Stimulated activated CD4-positive, alpha-beta T cell treated with anti-CD3 and anti-CD28 coated beads, Interleukin-15, amount 100 ng/mL, for 1 hour (primary cell): ENCODE measurements at regions not wholly inside any gene's neighbourhood (a gene's known extent, or its start where the extent isn't known, plus 50 kb on each side); places are given as distances from the start of the nearest gene placed in this dataset.
"Not testable (repeated sequence)": the region's sequence is repeated elsewhere in the genome, so short reads cannot be mapped to it uniquely, and the experiment has no call there.

Experiments
- DNase-seq, 2 donors: peaks; one replicate each; pipeline ENCODE4 v3.0.0-alpha.2; 2020; ENCODE audit warnings: low read depth in 1 of 2, low spot score in 1 of 2

DNA sequence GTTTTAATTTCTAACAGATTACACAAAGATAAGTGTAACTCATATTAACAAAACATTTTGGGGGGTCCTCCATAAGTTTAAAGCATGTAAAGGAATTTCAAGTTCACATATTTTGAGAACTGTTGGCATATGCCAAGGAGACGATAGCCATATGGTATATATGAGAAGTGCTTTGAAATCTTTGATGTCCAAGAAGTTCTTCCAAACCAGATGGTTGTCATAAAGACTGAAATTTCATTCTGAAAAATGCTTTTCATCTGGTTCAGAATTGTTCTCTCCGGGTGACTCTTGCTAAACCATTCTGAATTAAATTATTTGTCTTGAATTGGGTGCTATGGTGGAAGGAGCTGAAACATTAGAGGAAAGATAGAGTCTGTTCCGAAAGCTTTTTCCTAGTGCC is 513.0 kb upstream of the AKR1E2 start:
- DNase-seq, result no peak

DNA sequence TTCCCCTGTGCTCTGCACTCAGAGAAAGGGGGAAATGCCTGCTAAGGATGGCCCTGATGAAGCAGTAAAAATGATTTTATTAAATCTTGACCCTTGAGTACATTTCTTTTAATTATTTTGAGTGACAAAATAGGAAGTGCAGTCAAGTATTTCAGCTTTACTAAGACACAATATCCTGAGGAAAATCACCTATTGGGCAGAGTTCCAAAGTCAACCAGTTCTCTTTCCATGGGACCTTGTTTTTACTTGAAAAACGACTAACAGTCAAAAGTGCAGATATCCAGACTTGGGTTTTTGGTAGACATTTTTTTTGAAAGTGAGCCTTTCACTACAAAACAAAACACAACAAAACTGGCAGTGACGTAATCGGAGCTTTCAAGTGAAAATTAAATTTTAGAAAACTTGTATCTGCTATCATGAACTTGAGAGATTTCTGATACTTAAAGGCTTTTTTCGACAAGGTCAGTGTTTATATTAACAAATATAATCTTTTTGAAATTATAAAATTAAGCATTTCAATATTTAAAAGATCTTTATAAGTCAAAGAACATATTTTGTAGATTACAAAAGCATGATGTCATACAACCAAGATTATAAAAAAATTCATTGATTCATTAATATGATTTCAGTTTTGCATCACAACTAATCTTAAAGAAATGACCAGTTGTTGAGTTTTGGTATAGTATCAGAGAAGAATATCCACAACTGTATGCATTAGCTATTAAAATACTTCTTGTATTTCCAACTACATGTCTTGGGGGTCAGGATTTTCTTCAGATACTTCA is 513.8 kb upstream of the AKR1E2 start:
- DNase-seq, result no peak

DNA sequence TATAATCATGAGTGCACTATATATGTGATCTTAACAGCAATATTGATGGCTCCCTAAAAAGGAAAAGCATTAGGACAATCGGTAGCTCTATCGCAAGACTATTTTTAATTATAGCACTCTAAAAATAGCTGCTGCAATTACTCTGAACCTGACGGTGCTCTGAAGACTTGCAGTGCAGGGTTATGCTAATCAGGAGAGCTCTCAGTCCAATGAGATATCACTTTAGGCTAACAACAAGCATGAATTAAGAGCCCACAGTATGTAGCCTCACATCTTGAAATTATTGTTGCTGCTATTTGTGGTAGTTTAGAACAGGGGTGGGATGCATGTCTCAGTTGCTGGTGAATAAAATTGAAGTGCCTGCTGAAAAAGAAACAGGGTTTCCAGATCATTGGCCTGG is 515.8 kb upstream of the AKR1E2 start:
- no peak for DNase-seq

DNA sequence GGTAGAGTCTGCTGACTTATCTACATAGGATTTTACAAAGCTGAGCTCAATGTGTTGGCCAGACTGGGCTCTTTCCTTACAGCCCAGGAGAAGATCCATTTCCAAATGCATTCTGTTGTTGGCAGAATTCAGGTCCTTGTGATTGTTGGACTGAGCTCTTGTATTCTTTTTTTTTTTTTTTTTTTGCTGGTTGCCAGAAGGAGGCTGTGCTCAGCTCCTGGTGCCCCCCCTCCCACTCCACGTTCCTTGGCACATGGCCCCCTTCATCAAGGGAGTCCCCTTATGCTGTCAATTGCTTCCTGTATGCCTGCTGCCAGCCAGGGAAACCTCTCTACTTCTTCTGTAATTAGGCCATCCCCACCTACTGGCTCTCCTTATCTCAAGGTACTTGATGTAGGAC is 518.1 kb upstream of the AKR1E2 start:
- DNase-seq, result no peak

DNA sequence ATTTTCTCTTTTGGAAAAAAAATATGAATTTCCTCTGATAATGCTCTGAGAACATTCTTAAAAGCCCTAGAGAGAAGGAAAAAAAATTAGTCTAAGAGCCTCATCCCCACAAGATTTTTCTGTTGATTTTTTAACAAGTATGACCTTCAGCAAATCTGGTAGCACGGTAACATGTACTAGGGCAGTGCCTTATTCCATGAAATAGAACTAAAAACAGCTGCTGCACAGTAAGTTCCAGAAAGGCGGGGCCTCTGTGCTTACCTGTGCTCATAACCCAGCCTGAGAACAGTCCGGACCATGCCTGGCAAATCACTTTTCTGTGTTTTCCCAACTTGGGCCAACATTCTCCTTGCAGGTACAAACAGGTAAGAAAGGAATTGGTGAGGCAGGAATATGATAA is 519.1 kb upstream of the AKR1E2 start:
- DNase-seq, result no peak

DNA sequence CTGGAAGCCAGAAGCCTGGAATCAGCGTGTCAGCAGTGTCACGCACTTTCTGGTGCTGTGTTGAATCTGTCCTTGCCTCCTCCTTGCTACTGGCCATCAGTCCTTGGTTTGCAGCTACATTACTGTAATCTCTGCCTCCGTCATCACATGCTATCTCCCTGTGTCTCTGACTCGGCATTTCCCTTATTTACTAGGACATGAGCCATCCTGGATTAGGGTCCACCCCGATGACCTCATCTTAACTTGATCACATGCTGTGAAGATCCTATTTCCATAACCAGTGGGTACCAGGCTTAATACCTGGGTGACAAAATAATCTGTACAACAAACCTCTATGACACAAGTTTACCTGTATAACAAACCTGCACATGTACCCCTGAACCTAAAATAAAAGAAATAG is 518.0 kb upstream of the KLF6 start:
- no peak for DNase-seq

DNA sequence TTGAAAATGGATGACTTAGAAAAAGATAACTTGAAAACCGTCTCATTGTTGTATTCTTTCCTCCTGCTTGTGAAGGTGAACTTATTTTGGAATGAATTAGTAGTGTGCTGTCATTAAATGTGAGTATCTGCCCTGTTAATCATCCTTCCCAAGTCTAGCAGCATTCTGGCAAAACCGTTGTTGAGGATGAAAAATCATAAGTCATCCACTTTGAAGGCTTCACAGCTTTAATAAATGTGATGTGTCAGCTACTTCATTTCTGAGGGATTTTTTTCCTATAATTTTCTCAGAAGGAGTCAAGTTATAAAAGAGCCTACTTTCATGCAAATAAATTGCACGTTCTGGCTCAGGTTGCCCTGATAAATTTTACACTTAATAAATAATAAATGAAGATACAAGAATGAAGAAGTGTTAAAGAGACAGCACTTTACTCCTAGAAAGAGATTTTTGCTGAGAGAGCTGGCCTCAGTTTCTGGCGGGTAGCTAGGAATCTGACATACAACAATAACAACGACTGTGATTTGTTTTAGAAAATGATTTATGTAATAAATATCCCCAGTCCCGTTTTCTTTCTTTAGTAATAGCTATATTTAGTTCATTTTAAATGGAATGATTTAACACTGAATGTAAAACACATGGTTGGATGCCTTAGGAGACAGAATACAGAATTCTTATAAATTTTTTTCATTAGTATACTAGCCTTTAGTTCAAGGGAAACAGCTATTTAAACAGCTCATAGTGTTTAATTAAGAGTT is 516.5 kb upstream of the KLF6 start:
- no peak for DNase-seq

DNA sequence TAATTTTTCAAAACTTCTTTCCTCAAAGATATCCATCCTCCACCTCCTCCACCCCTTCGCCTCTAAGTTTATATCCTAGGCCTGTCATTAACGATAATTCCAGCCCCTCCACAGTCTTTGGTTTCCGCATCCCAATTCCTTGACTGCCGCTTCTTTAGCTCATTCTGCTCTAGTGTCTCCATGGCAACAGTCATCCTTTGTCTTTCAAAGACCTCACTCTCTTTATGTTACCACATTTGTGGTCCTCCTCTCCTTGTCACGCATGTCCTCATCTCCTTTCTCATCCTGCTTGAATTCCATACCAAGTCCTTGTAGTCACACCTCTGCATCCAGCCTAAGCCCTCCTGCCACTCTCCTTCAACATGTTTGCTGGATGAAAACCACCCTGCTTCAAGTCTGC is 511.2 kb upstream of the KLF6 start:
- no peak for DNase-seq

DNA sequence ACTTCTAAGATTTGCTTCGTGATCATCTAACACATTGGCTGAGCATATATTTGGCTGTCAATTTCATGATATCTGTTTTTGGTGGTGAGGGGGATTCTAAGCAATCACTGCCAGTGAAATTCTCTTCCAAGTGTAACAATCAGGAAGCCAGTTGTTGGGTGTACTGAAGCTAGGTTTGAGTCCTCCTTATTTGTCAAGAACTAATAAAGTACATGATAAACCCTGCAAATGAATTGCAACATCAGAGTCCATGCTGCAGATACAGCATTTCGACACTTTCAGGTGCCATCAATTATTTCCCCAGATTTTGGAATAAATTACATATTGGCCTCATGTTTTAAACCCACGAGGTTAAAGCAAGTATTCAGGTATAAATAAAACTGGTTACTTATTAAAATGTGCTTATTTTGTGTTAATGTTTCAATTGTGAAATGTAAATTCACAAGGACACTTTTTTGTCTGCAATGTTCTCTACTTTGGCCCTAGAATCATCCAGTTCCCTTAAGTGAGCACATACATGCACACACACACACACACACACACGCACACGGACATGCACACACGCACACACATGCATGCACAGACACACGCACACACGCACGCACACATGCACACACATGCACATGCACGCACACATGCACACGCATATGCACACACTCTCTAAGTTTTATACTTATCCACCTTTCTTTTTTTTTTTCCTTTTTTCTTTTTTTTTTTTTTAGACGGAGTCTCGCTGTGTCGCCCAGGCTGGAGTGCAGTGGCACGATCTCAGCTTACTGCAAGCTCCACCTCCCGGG is 510.2 kb upstream of the KLF6 start:
- DNase-seq, result no peak

DNA sequence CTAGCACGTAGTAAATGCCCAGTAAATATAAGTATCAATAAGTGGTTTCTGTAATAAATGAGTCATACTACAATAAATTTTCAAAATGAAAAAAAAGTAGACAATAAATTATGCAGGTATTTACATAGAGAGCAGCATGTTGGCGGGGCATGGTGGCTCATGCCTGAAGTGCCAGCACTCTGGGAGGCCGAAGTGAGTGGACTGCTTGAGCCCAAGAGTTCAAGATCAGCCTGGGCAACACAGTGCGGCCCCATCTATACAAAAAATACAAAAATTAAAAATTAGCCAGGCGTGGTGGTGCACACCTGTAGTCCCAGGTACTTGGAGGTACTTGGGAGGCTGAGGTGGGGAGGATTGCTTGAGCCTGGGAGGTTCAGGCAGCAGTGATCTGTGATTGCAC is 509.3 kb upstream of the KLF6 start:
- no peak for DNase-seq

DNA sequence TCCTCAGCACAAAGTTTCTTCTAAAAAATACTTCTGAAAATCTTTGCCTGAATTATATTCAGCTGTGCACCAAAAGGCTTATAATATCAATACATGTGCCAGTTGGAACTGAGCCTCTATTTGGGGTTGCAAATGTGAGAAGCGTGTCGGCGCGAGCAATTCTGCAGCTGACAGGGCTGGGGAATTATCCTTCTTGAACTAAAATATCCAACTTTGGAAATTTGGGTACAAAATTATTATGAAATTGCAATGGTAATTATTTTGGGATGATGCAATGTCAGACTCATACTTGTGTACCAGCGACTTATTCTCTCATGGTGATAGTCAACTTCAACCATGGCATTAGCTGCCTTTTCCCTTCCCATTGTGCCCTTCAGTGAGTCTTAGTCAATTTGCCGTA is 507.0 kb upstream of the KLF6 start:
- DNase-seq, result no peak

DNA sequence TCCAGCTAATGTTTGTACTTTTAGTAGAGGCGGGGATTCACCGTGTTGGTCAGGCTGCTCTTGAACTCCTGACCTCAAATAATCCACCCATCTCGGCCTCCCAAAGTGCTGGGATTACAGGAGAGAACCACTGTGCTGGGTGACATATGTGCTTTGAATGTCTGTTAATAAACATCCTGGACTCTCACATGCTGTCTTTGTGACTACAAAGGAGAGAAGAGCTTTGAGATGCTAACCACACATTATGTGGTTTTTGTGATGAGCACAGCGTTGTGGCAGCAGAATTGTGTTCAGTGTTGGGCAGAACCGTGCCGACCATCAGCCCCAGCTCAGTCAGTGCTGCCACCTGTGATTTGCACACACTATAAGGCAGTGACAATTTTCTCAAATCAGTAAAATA is 500.1 kb upstream of the KLF6 start:
- no peak for DNase-seq

DNA sequence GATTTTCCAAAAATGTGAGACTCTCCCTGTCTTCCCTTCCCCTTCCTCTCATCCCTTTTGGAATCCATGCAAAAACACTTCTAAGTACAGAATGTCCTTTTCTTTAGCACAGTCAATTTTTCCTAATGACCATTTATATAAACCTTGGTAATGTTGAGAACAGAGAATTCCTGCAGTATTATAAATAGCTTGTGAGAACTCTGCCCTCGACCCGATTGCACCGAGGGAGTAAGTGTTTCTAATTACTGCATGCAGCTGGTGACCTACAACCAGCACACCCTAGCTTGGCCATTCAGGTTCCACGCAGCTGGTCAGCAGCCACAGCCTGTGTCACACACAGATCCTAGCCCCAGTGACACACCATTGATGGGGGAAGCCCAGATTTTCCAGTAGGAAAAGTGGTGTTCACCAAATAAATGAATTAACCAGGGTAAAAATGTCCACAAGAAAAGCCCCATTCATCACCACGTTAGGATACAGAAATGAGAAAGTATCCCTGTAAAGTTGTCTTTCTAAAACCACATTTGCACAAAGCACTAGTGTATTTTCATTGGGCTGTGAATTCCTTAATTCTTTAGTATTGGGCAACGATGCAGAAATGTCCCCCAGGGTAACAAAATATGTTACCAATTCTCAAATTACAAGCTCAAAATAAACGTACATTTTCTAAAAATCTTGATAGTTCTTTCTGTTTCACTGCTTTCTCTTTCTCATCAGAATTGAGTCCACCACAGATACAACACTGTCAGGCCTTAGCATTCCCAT is 499.0 kb upstream of the KLF6 start:
- no peak for DNase-seq

DNA sequence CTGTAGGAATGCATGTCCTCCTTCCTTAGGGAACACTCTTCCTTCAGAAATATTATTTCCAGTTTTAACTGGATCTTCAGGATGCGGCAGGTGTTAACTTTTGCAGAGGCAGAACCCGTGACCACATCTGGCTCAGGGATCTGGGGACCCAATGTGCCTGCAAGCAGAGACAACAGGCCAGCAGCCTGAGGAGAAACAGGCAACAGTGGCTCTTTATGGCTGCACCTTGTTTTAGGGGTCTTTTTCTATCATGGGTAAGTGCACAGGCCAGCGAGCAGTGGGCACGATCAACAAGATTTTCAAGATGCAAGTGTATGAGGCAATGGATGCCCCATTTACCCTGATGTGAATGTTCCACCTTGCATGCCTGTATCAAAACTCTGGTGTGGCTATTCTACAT is 497.5 kb upstream of the KLF6 start:
- no peak for DNase-seq

DNA sequence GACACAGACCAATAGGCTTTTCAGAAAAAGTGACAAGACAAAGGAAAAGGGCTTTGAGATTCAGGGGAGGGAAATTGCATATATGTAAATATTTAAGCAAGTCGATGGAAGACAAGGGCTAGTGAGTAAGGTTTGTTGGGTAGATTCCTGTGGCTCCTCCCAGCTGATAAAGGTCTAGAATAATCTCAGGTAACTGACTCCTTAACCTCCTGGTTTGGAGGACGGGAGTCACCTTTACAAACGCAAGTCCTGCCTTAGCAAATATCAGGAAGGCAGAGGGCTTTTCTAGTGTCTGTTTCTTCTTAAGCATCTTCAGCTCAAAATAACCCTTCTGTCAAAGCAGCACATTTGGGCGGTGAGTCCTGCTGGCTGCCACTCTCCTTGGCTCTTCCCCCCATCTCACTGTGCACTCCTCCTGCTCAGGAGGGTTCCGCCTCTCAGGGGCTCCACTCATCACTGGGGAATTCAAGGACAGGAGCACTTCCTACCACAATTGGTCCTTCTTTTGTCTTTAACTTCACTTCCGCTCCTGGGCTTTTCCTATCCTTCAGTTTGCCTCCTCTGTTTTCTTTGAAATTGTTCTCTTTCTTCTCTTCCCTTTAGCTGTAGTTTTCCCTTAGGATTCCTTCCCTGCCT is 496.3 kb upstream of the KLF6 start:
- no peak for DNase-seq

DNA sequence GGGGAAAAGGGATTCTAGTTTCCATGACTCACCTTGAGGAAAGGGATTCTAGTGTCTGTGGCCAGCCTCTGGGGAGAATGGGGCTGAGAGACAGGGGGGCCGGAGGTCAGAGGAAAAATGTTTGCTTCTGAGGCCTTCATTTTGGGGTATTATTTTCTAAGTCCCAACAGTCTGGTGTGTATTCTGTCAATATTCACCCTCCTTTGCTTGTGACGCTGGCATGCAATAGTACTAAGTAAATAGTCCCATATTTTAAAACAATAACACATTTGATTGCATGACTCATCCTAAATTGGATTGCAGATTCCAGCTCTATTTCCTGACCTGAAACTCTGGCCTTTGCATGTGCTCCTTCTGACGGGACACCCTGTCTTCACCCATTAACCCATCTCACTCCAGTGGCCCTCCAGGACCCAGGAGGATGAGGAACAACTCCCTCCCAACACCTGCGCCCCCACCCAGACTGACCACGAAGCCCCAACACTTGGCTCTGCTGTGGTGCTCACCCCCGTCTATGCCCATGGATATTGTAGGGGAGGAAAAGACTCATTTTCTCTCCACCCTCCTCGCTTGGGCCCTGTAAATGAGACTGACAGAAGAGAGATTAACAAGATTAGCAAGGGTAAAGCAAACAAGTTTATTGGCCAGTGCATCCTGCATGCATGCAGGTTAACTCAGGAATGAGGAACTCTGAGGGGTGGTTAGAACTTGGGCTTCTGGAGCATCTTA is 495.6 kb upstream of the KLF6 start:
- no peak for DNase-seq

DNA sequence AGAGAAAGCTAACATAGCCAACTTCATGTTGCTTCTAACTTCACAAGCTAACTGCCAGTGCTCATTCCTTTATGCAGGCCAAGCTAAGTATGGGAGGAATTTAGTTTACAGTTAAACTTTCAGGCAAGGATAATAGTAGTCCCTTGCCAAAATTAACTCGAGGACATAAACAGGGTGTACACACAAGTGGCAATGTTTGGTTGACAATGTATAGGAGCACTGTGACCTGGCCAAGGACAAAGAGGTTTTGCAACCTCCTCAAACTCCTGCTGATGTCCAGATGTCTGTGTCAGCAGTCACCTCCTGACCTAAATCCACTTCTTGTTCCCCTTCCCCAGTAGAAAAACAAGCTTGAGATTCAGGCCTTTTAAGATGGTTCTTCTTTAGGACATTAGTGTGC is 494.6 kb upstream of the KLF6 start:
- DNase-seq, result no peak

DNA sequence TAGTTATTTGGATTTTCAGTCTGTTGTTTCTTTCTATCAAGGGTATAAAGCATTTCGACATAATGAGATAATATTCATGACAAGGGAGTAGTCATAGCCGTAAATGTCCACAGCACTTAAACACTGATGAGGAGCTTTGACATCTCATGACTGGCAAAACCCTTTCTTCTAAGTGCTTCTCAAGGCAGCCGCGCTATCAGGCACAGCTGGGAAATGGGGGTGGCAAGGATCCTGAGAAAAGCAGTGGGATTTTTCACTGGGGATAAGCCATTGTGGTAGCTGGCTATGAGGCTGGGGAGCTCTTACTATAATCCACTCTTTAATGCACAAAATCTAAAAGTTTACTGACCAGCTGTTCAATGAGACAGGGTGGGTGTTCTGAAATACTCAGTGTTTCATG is 493.2 kb upstream of the KLF6 start:
- no peak for DNase-seq

DNA sequence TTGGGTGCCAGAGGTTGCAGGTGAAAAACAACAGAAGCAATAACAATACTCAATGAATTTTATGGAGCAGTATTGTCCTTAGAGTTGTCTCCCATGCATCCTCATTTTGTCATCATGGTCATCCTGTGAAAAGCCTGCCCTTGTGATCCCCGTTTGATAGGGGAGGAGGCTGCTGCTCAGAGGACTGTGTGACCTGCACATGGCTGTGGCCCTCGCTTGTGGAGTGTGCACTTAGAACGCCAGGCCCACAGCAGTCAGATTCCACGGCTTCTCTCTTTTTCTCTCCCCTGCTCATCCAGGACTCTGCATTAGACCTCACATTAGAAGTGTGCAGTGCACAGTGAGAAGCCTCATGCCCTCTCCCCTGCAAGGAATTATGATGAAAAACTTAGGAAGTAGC is 491.1 kb upstream of the KLF6 start:
- no peak for DNase-seq

DNA sequence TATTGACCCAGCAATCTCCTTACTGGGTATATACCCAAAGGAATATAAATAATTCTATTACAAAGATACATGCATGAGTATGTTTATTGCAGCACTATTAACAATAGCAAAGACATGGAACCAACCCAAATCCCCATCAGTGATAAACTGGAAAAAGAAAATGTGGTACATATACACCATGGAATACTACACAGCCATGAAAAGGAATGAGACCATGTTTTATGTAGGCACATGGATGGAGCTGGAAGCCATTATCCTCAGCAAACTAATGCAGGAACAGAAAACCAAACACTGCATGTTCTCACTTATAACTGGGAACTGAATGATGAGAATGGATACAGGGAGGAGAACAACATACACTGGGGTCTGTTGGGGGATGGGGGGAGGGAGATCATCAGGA is 489.7 kb upstream of the KLF6 start:
- DNase-seq, result not testable (repeated sequence)
